NB4 (cell line): ENCODE measurements at regions not wholly inside any gene's neighbourhood (a gene's known extent, or its start where the extent isn't known, plus 50 kb on each side); places are given as distances from the start of the nearest gene placed in this dataset.

Experiments used
- CTCF ChIP-seq: IDR thresholded peaks from one replicate; pipeline ENCODE4 v1.5.1; 2012; ENCODE audit warnings: low read depth, low read length
- MAX ChIP-seq: IDR thresholded peaks from 2 replicates; pipeline ENCODE4 v1.6.1; 2011; ENCODE audit warnings: low read depth, low read length
- POLR2A ChIP-seq: IDR thresholded peaks from 2 replicates; pipeline ENCODE4 v1.6.1; 2011; ENCODE audit warnings: mild to moderate bottlenecking; ENCODE audit not compliant: insufficient read length; ENCODE audit errors: extremely low read depth

- no peak for TF ChIP-seq CTCF
- TF ChIP-seq POLR2A = no peak
- no peak for TF ChIP-seq MAX
Measured at GRCh38 chr11:10998674-10999073, 140.8 kb upstream of the ZBED5 start.
